ENCODE measurements at regions not wholly inside any gene's neighbourhood (a gene's known extent, or its start where the extent isn't known, plus 50 kb on each side); places are given as distances from the start of the nearest gene placed in this dataset.

DNA sequence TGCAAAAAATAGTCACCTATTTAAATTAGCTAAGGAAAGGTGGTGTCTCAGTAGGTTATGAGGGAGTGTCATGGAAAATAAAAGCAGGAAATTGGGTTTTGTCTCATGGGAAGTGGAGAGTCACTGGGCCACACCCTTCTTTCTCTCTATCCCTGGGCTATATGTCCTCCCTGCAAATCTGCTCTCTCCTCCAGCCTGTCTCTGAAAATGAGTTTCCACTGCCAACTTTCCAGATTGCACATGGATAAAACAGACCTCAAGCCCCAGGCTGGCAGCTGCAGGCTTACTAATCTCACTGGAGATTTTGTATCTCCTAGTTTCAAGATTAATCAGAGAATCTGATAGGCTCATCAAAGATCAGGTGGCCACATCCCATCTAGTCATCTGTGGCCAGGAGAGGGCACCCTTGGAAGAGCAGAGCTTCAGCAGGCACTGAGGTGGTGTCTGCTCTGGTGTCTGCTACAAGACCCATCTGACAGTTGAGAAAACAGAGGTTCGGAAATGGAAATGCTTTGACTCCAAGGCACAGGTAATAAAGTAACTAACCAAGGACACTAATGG lies 178.9 kb downstream of the MSX2 start:
- no peak overlapping the region for H3K27ac ChIP-seq
- no peaks in the 10 kb centered on the region for H3K9me3 ChIP-seq
- H3K4me1 ChIP-seq (ENCODE audit: control insufficient read depth in 1 of 2, insufficient read depth in 1 of 2, low read depth in 1 of 2, low read length in 1 of 2) = no peaks in the 10 kb centered on the region
- H3K4me3 ChIP-seq (ENCODE audit: low read depth in 1 of 2, low read length in 1 of 2) = no peak overlapping the region
- no peaks in the 10 kb centered on the region for H3K36me3 ChIP-seq
- TF ChIP-seq, protein P1, sequence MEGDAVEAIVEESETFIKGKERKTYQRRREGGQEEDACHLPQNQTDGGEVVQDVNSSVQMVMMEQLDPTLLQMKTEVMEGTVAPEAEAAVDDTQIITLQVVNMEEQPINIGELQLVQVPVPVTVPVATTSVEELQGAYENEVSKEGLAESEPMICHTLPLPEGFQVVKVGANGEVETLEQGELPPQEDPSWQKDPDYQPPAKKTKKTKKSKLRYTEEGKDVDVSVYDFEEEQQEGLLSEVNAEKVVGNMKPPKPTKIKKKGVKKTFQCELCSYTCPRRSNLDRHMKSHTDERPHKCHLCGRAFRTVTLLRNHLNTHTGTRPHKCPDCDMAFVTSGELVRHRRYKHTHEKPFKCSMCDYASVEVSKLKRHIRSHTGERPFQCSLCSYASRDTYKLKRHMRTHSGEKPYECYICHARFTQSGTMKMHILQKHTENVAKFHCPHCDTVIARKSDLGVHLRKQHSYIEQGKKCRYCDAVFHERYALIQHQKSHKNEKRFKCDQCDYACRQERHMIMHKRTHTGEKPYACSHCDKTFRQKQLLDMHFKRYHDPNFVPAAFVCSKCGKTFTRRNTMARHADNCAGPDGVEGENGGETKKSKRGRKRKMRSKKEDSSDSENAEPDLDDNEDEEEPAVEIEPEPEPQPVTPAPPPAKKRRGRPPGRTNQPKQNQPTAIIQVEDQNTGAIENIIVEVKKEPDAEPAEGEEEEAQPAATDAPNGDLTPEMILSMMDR (IDR thresholded peaks at IDR 0.05) = no peak
- no peaks in the 10 kb centered on the region for H3K27me3 ChIP-seq

DNA sequence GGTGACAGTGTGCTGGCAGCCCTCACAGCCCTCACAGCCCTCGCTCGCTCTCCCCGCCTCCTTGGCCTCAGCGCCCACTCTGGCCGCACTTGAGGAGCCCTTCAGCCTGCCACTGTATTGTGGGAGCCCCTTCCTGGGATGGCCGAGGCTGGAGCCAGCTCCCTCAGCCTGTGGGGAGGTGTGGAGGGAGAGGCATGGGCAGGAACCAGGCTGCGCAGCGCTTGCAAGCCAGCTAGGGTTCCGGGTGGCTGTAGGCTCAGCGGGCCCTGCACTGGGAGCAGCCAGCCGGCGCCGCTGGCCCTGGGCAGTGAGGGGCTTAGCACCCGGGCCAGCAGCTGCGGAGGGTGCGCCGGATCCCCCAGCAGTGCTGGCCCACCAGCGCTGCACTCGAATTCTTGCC lies 177.0 kb downstream of the MSX2 start:
- Histone ChIP-seq H3K27ac (no peak overlapping the region), H3K36me3 (no peaks in the 10 kb centered on the region), H3K27me3 (no peaks in the 10 kb centered on the region), H3K9me3 (no peaks in the 10 kb centered on the region), H3K4me1 (ENCODE audit: control insufficient read depth in 1 of 2, insufficient read depth in 1 of 2, low read depth in 1 of 2, low read length in 1 of 2) (no peaks in the 10 kb centered on the region), H3K4me3 (ENCODE audit: low read depth in 1 of 2, low read length in 1 of 2) (no peak overlapping the region)
- TF ChIP-seq, protein P1 (IDR thresholded peaks at IDR 0.05) = no peak

DNA sequence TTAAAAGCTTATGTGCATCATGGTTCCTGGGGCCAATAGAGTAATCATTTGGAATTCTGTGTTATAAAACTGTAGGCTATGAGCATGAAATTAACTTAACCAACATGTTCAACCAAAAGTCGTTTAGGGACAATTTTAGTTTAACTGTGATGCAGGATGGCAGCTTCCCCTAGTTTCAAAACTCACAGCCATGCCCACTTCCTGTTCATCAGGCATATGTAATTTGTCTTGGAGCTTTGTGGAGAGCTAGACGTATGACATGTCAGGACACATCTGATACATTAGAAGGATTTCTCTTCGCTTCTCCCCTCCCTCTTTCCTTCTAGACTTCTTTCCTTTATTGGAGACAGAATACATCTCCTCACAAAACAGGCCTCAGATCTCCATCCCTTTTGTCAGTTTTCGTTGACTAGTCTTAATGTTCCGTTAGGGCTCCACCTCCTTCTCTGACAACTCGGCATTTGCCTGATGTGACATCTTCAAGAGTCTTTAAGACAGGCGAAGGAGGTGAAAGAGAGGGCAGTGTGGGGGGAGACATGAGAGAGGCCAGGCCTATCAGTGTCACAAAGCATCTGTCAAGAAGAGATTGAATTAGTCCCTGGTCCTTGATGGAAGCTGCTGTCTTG lies 176.0 kb downstream of the MSX2 start:
- Histone ChIP-seq H3K27me3 (no peaks in the 10 kb centered on the region), H3K36me3 (no peaks in the 10 kb centered on the region), H3K4me3 (ENCODE audit: low read depth in 1 of 2, low read length in 1 of 2) (no peak overlapping the region), H3K9me3 (no peaks in the 10 kb centered on the region), H3K4me1 (ENCODE audit: control insufficient read depth in 1 of 2, insufficient read depth in 1 of 2, low read depth in 1 of 2, low read length in 1 of 2) (no peaks in the 10 kb centered on the region), H3K27ac (no peak overlapping the region)
- TF ChIP-seq, protein P1 (IDR thresholded peaks at IDR 0.05) = no peak

DNA sequence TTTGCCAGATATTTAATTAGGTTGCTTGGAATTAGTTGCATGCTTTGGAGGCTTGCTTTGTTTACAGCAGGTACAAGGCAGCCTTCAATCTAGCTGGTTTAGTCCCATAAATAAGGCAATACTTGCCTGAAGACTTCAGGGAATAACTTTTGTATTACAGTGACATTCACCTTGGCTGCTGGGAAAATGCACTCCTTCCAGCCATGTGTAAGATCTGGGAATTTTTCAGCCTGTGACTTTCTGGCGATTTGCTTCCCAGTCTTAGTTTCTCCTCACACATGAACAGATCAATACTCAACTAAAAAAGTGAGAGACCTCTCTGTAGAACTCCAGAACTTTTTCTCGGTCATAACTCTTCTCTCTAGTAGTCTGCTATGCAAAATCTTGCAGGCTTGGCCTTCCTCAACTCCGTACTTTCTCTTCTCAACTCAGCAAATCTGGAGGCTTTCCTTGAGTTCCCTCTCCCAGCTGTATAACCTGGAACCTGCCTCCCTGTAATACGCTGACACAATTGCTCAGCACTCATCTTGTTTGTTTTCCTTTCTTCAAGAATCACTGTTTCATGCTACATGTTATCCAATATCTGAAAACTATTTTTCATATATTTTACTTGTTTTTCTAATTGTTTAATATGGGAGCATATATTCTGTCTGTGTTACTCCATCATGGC lies 173.0 kb downstream of the MSX2 start:
- Histone ChIP-seq H3K4me1 (ENCODE audit: control insufficient read depth in 1 of 2, insufficient read depth in 1 of 2, low read depth in 1 of 2, low read length in 1 of 2) (no peaks in the 10 kb centered on the region), H3K27me3 (no peaks in the 10 kb centered on the region), H3K4me3 (ENCODE audit: low read depth in 1 of 2, low read length in 1 of 2) (no peak overlapping the region), H3K9me3 (no peaks in the 10 kb centered on the region), H3K36me3 (no peaks in the 10 kb centered on the region), H3K27ac (no peak overlapping the region)
- TF ChIP-seq, protein P1 (IDR thresholded peaks at IDR 0.05) = no peak

DNA sequence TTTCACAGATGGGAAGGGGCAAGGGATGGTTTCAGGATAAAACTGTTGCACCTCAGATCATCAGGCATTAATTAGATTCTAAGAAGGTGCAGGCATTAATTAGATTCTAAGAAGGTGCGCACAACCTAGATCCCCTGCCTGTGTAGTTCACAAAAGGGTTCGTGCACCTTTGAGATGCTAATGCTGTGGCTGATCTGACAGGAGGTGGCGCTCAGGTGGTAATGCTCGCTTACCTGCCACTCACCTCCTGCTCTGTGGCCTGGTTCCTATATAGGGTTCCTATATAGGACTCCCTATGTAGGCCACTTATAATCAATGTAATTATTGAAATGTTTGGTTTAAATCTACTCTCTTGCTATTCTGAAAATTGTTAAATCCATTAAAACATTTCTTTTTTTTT lies 171.0 kb downstream of the MSX2 start:
- Histone ChIP-seq H3K4me1 (ENCODE audit: control insufficient read depth in 1 of 2, insufficient read depth in 1 of 2, low read depth in 1 of 2, low read length in 1 of 2) (no peaks in the 10 kb centered on the region), H3K27ac (no peak overlapping the region), H3K36me3 (no peaks in the 10 kb centered on the region), H3K9me3 (no peaks in the 10 kb centered on the region), H3K27me3 (no peaks in the 10 kb centered on the region), H3K4me3 (ENCODE audit: low read depth in 1 of 2, low read length in 1 of 2) (no peak overlapping the region)
- TF ChIP-seq, protein P1 (IDR thresholded peaks at IDR 0.05) = no peak
